Adrenal gland (tissue), 5 donors: ENCODE measurements at regions not wholly inside any gene's neighbourhood (a gene's known extent, or its start where the extent isn't known, plus 50 kb on each side); places are given as distances from the start of the nearest gene placed in this dataset.

ENCODE experiments used
- POLR2A ChIP-seq, 2 donors: fragments of 450-650 bp; IDR thresholded peaks; one replicate each; pipeline ENCODE4 v1.6.1; 2017; ENCODE audit warnings: antibody characterized with exemption in 2 of 2, mild to moderate bottlenecking in 2 of 2, moderate library complexity in 1 of 2
- TF ChIP-seq, protein P1 (sequence below), 6 experiments: fragments of 450-650 bp in 4 of 6; fragments of 200-600 bp in 2 of 6; sonication (generic) in 1 of 6; IDR thresholded peaks; 1 replicate in 5 of 6; 2 replicates in 1 of 6; pipeline versions ENCODE4 v1.5.1 to v1.8.0; 2016 to 2021; ENCODE audit warnings: antibody characterized with exemption in 6 of 6, mild to moderate bottlenecking in 2 of 6, moderate library complexity in 1 of 6
- donor health status: DM: no; HTN: no; CAD: no.

- TF ChIP-seq, protein P1, sequence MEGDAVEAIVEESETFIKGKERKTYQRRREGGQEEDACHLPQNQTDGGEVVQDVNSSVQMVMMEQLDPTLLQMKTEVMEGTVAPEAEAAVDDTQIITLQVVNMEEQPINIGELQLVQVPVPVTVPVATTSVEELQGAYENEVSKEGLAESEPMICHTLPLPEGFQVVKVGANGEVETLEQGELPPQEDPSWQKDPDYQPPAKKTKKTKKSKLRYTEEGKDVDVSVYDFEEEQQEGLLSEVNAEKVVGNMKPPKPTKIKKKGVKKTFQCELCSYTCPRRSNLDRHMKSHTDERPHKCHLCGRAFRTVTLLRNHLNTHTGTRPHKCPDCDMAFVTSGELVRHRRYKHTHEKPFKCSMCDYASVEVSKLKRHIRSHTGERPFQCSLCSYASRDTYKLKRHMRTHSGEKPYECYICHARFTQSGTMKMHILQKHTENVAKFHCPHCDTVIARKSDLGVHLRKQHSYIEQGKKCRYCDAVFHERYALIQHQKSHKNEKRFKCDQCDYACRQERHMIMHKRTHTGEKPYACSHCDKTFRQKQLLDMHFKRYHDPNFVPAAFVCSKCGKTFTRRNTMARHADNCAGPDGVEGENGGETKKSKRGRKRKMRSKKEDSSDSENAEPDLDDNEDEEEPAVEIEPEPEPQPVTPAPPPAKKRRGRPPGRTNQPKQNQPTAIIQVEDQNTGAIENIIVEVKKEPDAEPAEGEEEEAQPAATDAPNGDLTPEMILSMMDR (IDR thresholded peaks at IDR 0.05): no peak
- TF ChIP-seq POLR2A (IDR thresholded peaks at IDR 0.05): no peak
Measured at GRCh38 chr3:166422556-166422955, 585.3 kb upstream of the BCHE start.
